ENCODE measurements at regions not wholly inside any gene's neighbourhood (a gene's known extent, or its start where the extent isn't known, plus 50 kb on each side); places are given as distances from the start of the nearest gene placed in this dataset.
"Not testable (repeated sequence)": the region's sequence is repeated elsewhere in the genome, so short reads cannot be mapped to it uniquely, and the experiment has no call there.

DNA sequence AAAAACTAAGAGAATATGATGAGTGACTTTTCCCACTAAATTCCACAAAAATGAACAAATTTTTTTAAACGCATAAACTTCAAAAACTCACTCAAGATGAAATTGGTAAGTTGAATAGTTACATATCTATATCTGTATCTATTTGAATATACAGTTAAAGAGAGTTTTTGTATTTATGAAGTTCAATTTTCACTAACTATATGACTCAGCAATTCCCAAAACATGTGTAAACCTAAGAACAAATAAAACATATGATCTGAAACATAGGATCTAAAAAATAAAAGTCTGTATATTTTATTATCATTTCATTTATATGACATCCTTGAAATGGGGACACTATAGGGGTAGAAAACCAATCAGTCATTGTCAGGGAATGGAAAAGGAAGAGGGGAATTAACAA, 105.7 kb upstream of the SNX7 start:
- TF ChIP-seq POLR2A (IDR thresholded peaks at IDR 0.05), result no peak
- no peak for TF ChIP-seq CTCF (IDR thresholded peaks at IDR 0.05)
- H3K9me3 ChIP-seq, result no peaks in the 10 kb centered on the region
- H3K36me3 ChIP-seq (replicated peaks in 1 of 2; ENCODE audit: insufficient read depth in 1 of 2, low read depth in 2 of 2), result no peaks in the 10 kb centered on the region
- DNase-seq, result no peak
- no peak overlapping the region for H3K4me3 ChIP-seq
- no peaks in the 10 kb centered on the region for H3K4me1 ChIP-seq
- H3K27me3 ChIP-seq, result no peaks in the 10 kb centered on the region
- WGBS, 2 donors, result 63 to 83% methylated on average over 1 of the region's 1 CpG
- no peak for ATAC-seq
- no peak overlapping the region for H3K27ac ChIP-seq
- intact Hi-C loops (cut with DNase I), result no loop called here

DNA sequence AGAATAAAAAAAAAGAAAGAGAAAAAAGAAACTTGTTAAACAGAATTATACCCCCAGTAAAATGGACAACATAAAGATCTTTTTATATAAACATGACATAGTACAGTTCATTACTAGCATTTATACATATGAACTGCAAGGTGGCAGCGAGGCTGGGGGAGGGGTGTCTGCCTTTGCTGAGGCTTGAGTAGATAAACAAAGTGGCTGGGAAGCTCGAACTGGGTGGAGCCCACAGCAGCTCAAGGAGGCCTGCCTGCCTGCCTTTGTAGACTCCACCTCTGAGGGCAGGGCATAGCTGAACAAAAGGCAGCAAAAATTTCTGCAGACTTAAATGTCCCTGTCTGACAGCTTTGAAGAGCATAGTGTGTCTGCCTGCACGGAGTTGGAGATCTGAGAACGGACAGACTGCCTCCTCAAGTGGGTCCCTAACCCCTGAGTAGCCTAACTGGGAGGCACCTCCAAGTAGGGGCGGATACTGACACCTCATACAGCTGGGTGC, 108.9 kb upstream of the SNX7 start:
- H3K36me3 ChIP-seq (replicated peaks in 1 of 2; ENCODE audit: insufficient read depth in 1 of 2, low read depth in 2 of 2); ATAC-seq; DNase-seq; H3K9me3 ChIP-seq; intact Hi-C loops (cut with DNase I); H3K27me3 ChIP-seq; H3K27ac ChIP-seq; H3K4me3 ChIP-seq; H3K4me1 ChIP-seq: not testable (repeated sequence)
- 34 to 36% methylated on average over 3 to 5 of the region's 5 CpGs for WGBS, 2 donors

- Histone ChIP-seq H3K27me3 (no peaks in the 10 kb centered on the region), H3K27ac (no peak overlapping the region), H3K4me1 (no peaks in the 10 kb centered on the region), H3K9me3 (no peaks in the 10 kb centered on the region), H3K4me3 (no peak overlapping the region), H3K36me3 (replicated peaks in 1 of 2; ENCODE audit: insufficient read depth in 1 of 2, low read depth in 2 of 2) (no peaks in the 10 kb centered on the region)
- no peak for DNase-seq
- intact Hi-C loops (cut with DNase I), result no loop called here
- ATAC-seq, result no peak
- WGBS, 2 donors, result 25 to 31% methylated on average over 1 of the region's 1 CpG
- TF ChIP-seq CTCF (IDR thresholded peaks at IDR 0.05) (no peak), POLR2A (IDR thresholded peaks at IDR 0.05) (no peak)
Measured at GRCh38 chr1:98550076-98550475, 111.4 kb upstream of the SNX7 start.

DNA sequence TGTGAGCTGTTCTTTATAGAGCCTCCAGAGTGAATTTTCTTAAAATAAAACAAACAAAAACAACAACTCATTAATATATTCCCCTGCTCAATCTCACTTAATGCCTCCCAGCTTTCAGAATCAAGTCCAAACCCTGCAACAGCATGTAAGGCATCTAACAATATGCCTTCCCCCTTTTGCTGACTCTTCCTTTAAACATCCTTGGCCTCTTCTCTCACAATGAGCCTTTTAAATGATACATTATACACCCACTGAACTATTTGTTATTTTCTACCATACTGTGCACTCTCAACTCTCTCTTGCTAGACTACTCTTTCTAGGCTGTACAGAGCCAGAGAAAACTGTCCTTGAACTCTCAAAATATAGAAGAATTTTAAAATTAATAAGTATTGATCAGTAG, 115.2 kb upstream of the SNX7 start:
- Histone ChIP-seq H3K9me3 (no peaks in the 10 kb centered on the region), H3K36me3 (replicated peaks in 1 of 2; ENCODE audit: insufficient read depth in 1 of 2, low read depth in 2 of 2) (no peaks in the 10 kb centered on the region), H3K27me3 (no peaks in the 10 kb centered on the region), H3K4me1 (no peaks in the 10 kb centered on the region), H3K27ac (no peak overlapping the region), H3K4me3 (no peak overlapping the region)
- no peak for ATAC-seq
- TF ChIP-seq POLR2A (IDR thresholded peaks at IDR 0.05) (no peak), CTCF (IDR thresholded peaks at IDR 0.05) (no peak)
- DNase-seq, result no peak
- intact Hi-C loops (cut with DNase I), result no loop called here

DNA sequence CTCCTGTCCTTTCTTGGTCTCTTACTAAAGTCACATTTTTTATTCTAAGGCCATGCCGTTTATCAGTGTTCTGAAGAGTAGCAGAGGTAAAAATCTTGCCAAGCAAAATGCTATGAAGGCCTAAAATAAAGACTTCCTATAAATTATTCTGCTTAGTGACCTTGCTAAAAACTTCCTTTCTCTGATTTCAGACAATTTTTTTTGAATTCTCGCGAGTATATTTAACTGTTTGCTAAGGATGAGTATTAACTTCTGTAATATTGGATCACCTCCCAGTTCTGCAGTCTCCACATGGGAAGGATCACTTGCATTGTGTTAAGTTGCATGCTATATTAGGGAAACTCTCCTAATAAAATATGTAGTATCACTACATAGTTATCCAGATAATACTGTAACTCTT, 123.4 kb upstream of the SNX7 start:
- Histone ChIP-seq H3K36me3 (replicated peaks in 1 of 2; ENCODE audit: insufficient read depth in 1 of 2, low read depth in 2 of 2) (no peaks in the 10 kb centered on the region), H3K27me3 (no peaks in the 10 kb centered on the region), H3K4me1 (no peaks in the 10 kb centered on the region), H3K27ac (no peak overlapping the region), H3K4me3 (no peak overlapping the region), H3K9me3 (no peaks in the 10 kb centered on the region)
- ATAC-seq (no peak), DNase-seq (no peak)
- intact Hi-C loops (cut with DNase I), result no loop called here
- TF ChIP-seq POLR2A (IDR thresholded peaks at IDR 0.05), result no peak
- no peak for TF ChIP-seq CTCF (IDR thresholded peaks at IDR 0.05)
- 52 to 58% methylated on average over 3 of the region's 3 CpGs for WGBS, 2 donors

All from body of pancreas (tissue), 4 donors.